ENCODE measurements at regions not wholly inside any gene's neighbourhood (a gene's known extent, or its start where the extent isn't known, plus 50 kb on each side); places are given as distances from the start of the nearest gene placed in this dataset.

- Histone ChIP-seq H3K4me3 (ENCODE audit: insufficient read depth, low read depth, low read length) (no peak overlapping the region), H3K36me3 (ENCODE audit: insufficient read depth, low read length) (no peaks in the 10 kb centered on the region), H3K4me1 (ENCODE audit: insufficient read depth, low read length) (no peaks in the 10 kb centered on the region), H3K27me3 (ENCODE audit: insufficient read depth, low read length) (no peaks in the 10 kb centered on the region), H2AFZ (ENCODE audit: low read depth, low read length) (no peak overlapping the region), H4K20me1 (ENCODE audit: insufficient read depth, low read length) (no peaks in the 10 kb centered on the region), H3K27ac (ENCODE audit: low read depth, low read length) (no peak overlapping the region), H3K4me2 (ENCODE audit: low read length) (no peak overlapping the region), H3K79me2 (ENCODE audit: insufficient read depth, low read length) (no peaks in the 10 kb centered on the region), H3K9ac (ENCODE audit: low read length) (no peak overlapping the region), H3K9me3 (ENCODE audit: insufficient read depth, low read depth, low read length) (no peaks in the 10 kb centered on the region)
- Mint-ChIP-seq H3K4me1 (ENCODE audit: low read depth, unreplicated experiment) (no peaks in the 10 kb centered on the region), H3K27me3 (ENCODE audit: low read depth, unreplicated experiment) (peaks cover 2% of the 10 kb centered on the region), H3K27ac (ENCODE audit: unreplicated experiment) (no peak overlapping the region), H3K36me3 (ENCODE audit: low read depth, unreplicated experiment) (no peaks in the 10 kb centered on the region), H3K4me3 (ENCODE audit: unreplicated experiment) (no peak overlapping the region), H3K9me3 (ENCODE audit: unreplicated experiment) (no peaks in the 10 kb centered on the region)
- FAIRE-seq (no peak), DNase-seq (ENCODE audit: low read depth) (no peak)
- TF ChIP-seq EZH2 (IDR thresholded peaks at IDR 0.05; ENCODE audit: insufficient read depth, low read length) (no peak), CTCF (IDR thresholded peaks at IDR 0.05; ENCODE audit: insufficient read depth, low read depth, low read length) (no peak)
These were observed 289.7 kb upstream of the NRIP1 start for GRCh38 chr21:15354516-15354915.

GRCh38 chr21:15355066-15355465, 290.3 kb upstream of the NRIP1 start:
- TF ChIP-seq CTCF (IDR thresholded peaks at IDR 0.05; ENCODE audit: insufficient read depth, low read depth, low read length) (no peak), EZH2 (IDR thresholded peaks at IDR 0.05; ENCODE audit: insufficient read depth, low read length) (no peak)
- no peak for FAIRE-seq
- Histone ChIP-seq H2AFZ (ENCODE audit: low read depth, low read length) (no peak overlapping the region), H3K4me2 (ENCODE audit: low read length) (no peak overlapping the region), H3K27ac (ENCODE audit: low read depth, low read length) (no peak overlapping the region), H3K36me3 (ENCODE audit: insufficient read depth, low read length) (no peaks in the 10 kb centered on the region), H3K27me3 (ENCODE audit: insufficient read depth, low read length) (no peaks in the 10 kb centered on the region), H3K79me2 (ENCODE audit: insufficient read depth, low read length) (no peaks in the 10 kb centered on the region), H3K4me1 (ENCODE audit: insufficient read depth, low read length) (no peaks in the 10 kb centered on the region), H4K20me1 (ENCODE audit: insufficient read depth, low read length) (no peaks in the 10 kb centered on the region), H3K4me3 (ENCODE audit: insufficient read depth, low read depth, low read length) (no peak overlapping the region), H3K9ac (ENCODE audit: low read length) (no peak overlapping the region), H3K9me3 (ENCODE audit: insufficient read depth, low read depth, low read length) (no peaks in the 10 kb centered on the region)
- Mint-ChIP-seq H3K4me1 (ENCODE audit: low read depth, unreplicated experiment) (no peaks in the 10 kb centered on the region), H3K4me3 (ENCODE audit: unreplicated experiment) (no peak overlapping the region), H3K9me3 (ENCODE audit: unreplicated experiment) (no peaks in the 10 kb centered on the region), H3K36me3 (ENCODE audit: low read depth, unreplicated experiment) (no peaks in the 10 kb centered on the region), H3K27me3 (ENCODE audit: low read depth, unreplicated experiment) (peaks cover 2% of the 10 kb centered on the region), H3K27ac (ENCODE audit: unreplicated experiment) (no peak overlapping the region)
- no peak for DNase-seq (ENCODE audit: low read depth)

GRCh38 chr21:15359251-15359650, 294.5 kb upstream of the NRIP1 start:
- H3K4me3 Mint-ChIP-seq (ENCODE audit: unreplicated experiment): no peak overlapping the region
- no peaks in the 10 kb centered on the region for H3K4me1 ChIP-seq (ENCODE audit: insufficient read depth, low read length)
- H3K36me3 Mint-ChIP-seq (ENCODE audit: low read depth, unreplicated experiment): no peaks in the 10 kb centered on the region
- H3K27ac ChIP-seq (ENCODE audit: low read depth, low read length): no peak overlapping the region
- no peak overlapping the region for H3K4me3 ChIP-seq (ENCODE audit: insufficient read depth, low read depth, low read length)
- no peak overlapping the region for H3K4me2 ChIP-seq (ENCODE audit: low read length)
- DNase-seq (ENCODE audit: low read depth): no peak
- H3K27me3 Mint-ChIP-seq (ENCODE audit: low read depth, unreplicated experiment): peaks cover 2% of the 10 kb centered on the region
- no peaks in the 10 kb centered on the region for H3K36me3 ChIP-seq (ENCODE audit: insufficient read depth, low read length)
- FAIRE-seq: no peak
- no peaks in the 10 kb centered on the region for H3K4me1 Mint-ChIP-seq (ENCODE audit: low read depth, unreplicated experiment)
- no peaks in the 10 kb centered on the region for H3K79me2 ChIP-seq (ENCODE audit: insufficient read depth, low read length)
- no peaks in the 10 kb centered on the region for H3K9me3 Mint-ChIP-seq (ENCODE audit: unreplicated experiment)
- no peak for TF ChIP-seq CTCF (IDR thresholded peaks at IDR 0.05; ENCODE audit: insufficient read depth, low read depth, low read length)
- TF ChIP-seq EZH2 (IDR thresholded peaks at IDR 0.05; ENCODE audit: insufficient read depth, low read length): no peak
- H4K20me1 ChIP-seq (ENCODE audit: insufficient read depth, low read length): no peaks in the 10 kb centered on the region
- no peak overlapping the region for H3K9ac ChIP-seq (ENCODE audit: low read length)
- no peak overlapping the region for H3K27ac Mint-ChIP-seq (ENCODE audit: unreplicated experiment)
- H2AFZ ChIP-seq (ENCODE audit: low read depth, low read length): no peak overlapping the region
- H3K27me3 ChIP-seq (ENCODE audit: insufficient read depth, low read length): no peaks in the 10 kb centered on the region
- no peaks in the 10 kb centered on the region for H3K9me3 ChIP-seq (ENCODE audit: insufficient read depth, low read depth, low read length)

Measured in astrocyte (in vitro differentiated cells and primary cell).